ENCODE measurements at regions not wholly inside any gene's neighbourhood (a gene's known extent, or its start where the extent isn't known, plus 50 kb on each side); places are given as distances from the start of the nearest gene placed in this dataset.
"Not testable (repeated sequence)": the region's sequence is repeated elsewhere in the genome, so short reads cannot be mapped to it uniquely, and the experiment has no call there.

GRCh38 chr18:46239549-46239948 lies 135.4 kb downstream of the HAUS1 start:
- no peaks in the 10 kb centered on the region for H3K9me2 ChIP-seq (replicated peaks; ENCODE audit: insufficient read depth, low read length)
- no peaks in the 10 kb centered on the region for H4K20me1 ChIP-seq (ENCODE audit: insufficient read depth, low read length)

GRCh38 chr18:46239998-46240397 lies 135.8 kb downstream of the HAUS1 start:
- DNase-seq = no peak
- Histone ChIP-seq H3K79me2 (ENCODE audit: low read length) (peaks cover 80% of the 10 kb centered on the region), H3K36me3 (replicated peaks; ENCODE audit: insufficient read depth, low read length) (no peaks in the 10 kb centered on the region), H3K27me3 (replicated peaks; ENCODE audit: insufficient read depth, low read length) (no peaks in the 10 kb centered on the region), H3K9ac (ENCODE audit: low read length) (no peak overlapping the region), H3K4me3 (ENCODE audit: low read length) (no peak overlapping the region), H2AFZ (ENCODE audit: low read length) (no peak overlapping the region), H3K9me2 (replicated peaks; ENCODE audit: insufficient read depth, low read length) (no peaks in the 10 kb centered on the region), H3K4me1 (ENCODE audit: low read length) (no peaks in the 10 kb centered on the region), H4K20me1 (ENCODE audit: insufficient read depth, low read length) (no peaks in the 10 kb centered on the region), H3K27ac (ENCODE audit: low read length) (no peak overlapping the region), H3K9me3 (replicated peaks; ENCODE audit: insufficient read depth, low read length) (no peaks in the 10 kb centered on the region), H3K4me2 (ENCODE audit: low read depth, low read length) (no peak overlapping the region), H3F3A (ENCODE audit: insufficient read depth, low read length) (no peaks in the 10 kb centered on the region)
- TF ChIP-seq, protein P1, sequence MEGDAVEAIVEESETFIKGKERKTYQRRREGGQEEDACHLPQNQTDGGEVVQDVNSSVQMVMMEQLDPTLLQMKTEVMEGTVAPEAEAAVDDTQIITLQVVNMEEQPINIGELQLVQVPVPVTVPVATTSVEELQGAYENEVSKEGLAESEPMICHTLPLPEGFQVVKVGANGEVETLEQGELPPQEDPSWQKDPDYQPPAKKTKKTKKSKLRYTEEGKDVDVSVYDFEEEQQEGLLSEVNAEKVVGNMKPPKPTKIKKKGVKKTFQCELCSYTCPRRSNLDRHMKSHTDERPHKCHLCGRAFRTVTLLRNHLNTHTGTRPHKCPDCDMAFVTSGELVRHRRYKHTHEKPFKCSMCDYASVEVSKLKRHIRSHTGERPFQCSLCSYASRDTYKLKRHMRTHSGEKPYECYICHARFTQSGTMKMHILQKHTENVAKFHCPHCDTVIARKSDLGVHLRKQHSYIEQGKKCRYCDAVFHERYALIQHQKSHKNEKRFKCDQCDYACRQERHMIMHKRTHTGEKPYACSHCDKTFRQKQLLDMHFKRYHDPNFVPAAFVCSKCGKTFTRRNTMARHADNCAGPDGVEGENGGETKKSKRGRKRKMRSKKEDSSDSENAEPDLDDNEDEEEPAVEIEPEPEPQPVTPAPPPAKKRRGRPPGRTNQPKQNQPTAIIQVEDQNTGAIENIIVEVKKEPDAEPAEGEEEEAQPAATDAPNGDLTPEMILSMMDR (IDR thresholded peaks at IDR 0.05; ENCODE audit: low read length) = no peak
- no peak for TF ChIP-seq EZH2 (optimal IDR thresholded peaks at IDR 0.05; ENCODE audit: low read depth, low read length)
- no peak for TF ChIP-seq EZH2phosphoT487 (IDR thresholded peaks at IDR 0.05; ENCODE audit: low read length)

More at GRCh38 chr18:46239549-46239948, 135.4 kb downstream of the HAUS1 start:
- Histone ChIP-seq H3K27ac (ENCODE audit: low read length) (no peak overlapping the region), H3K4me1 (ENCODE audit: low read length) (no peaks in the 10 kb centered on the region), H3K9ac (ENCODE audit: low read length) (no peak overlapping the region), H3F3A (ENCODE audit: insufficient read depth, low read length) (no peaks in the 10 kb centered on the region), H3K27me3 (replicated peaks; ENCODE audit: insufficient read depth, low read length) (no peaks in the 10 kb centered on the region), H2AFZ (ENCODE audit: low read length) (no peak overlapping the region), H3K9me3 (replicated peaks; ENCODE audit: insufficient read depth, low read length) (no peaks in the 10 kb centered on the region), H3K79me2 (ENCODE audit: low read length) (peaks cover 80% of the 10 kb centered on the region), H3K4me3 (ENCODE audit: low read length) (no peak overlapping the region), H3K4me2 (ENCODE audit: low read depth, low read length) (no peak overlapping the region), H3K36me3 (replicated peaks; ENCODE audit: insufficient read depth, low read length) (no peaks in the 10 kb centered on the region)
- DNase-seq = no peak
- TF ChIP-seq EZH2 (optimal IDR thresholded peaks at IDR 0.05; ENCODE audit: low read depth, low read length) = no peak
- TF ChIP-seq, protein P1 (IDR thresholded peaks at IDR 0.05; ENCODE audit: low read length) = no peak
- TF ChIP-seq EZH2phosphoT487 (IDR thresholded peaks at IDR 0.05; ENCODE audit: low read length) = no peak

DNA sequence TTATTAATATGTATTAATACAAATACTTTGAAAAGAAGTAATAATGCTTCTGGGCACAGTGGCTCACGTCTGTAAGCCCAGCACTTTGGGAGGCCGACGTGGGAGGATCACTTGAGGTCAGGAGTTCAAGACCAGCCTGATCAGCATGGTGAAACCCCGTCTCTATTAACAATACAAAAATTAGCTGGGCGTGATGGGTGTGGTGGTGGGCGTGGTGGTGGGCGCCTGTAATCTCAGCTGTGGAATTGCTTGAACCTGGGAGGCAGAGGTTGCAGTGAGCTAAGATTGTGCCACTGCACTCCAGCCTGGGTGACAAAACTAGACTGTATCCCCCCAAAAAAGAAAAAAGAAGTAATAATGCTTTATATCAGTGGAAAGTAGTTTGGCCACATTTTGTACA lies 137.2 kb downstream of the HAUS1 start:
- not testable (repeated sequence) for H4K20me1 ChIP-seq (ENCODE audit: insufficient read depth, low read length); H3K4me1 ChIP-seq (ENCODE audit: low read length); H3K9me2 ChIP-seq (replicated peaks; ENCODE audit: insufficient read depth, low read length); H3F3A ChIP-seq (ENCODE audit: insufficient read depth, low read length); H2AFZ ChIP-seq (ENCODE audit: low read length); H3K4me2 ChIP-seq (ENCODE audit: low read depth, low read length); H3K27ac ChIP-seq (ENCODE audit: low read length); H3K36me3 ChIP-seq (replicated peaks; ENCODE audit: insufficient read depth, low read length); H3K9ac ChIP-seq (ENCODE audit: low read length); H3K4me3 ChIP-seq (ENCODE audit: low read length); DNase-seq; H3K9me3 ChIP-seq (replicated peaks; ENCODE audit: insufficient read depth, low read length); H3K27me3 ChIP-seq (replicated peaks; ENCODE audit: insufficient read depth, low read length)
- peaks cover 81% of the 10 kb centered on the region for H3K79me2 ChIP-seq (ENCODE audit: low read length)

DNA sequence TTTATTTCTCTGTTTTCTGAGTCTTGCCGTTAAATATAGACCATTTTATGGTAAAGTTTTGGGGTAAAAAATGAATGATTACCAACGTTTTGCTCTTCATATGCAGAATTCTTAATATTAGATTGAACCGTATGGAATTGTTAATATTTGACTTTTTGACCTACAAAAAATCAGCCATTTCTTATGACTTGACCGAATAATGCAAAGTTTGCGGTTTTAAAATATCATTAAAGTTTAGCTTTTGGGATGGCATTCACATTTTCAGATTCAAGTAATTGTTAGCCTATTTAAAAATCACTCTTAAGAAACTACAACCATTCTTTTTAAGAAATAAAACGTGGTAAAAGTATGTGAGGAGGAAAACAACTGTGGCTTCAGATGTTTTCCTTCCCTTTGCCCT lies 138.0 kb downstream of the HAUS1 start:
- H3K9me3 ChIP-seq (replicated peaks; ENCODE audit: insufficient read depth, low read length) = no peaks in the 10 kb centered on the region
- TF ChIP-seq EZH2phosphoT487 (IDR thresholded peaks at IDR 0.05; ENCODE audit: low read length) (no peak), EZH2 (optimal IDR thresholded peaks at IDR 0.05; ENCODE audit: low read depth, low read length) (no peak)
- TF ChIP-seq, protein P1 (IDR thresholded peaks at IDR 0.05; ENCODE audit: low read length) = no peak
- H2AFZ ChIP-seq (ENCODE audit: low read length) = no peak overlapping the region
- H3K36me3 ChIP-seq (replicated peaks; ENCODE audit: insufficient read depth, low read length) = no peaks in the 10 kb centered on the region
- no peak overlapping the region for H3K27ac ChIP-seq (ENCODE audit: low read length)
- H3K9me2 ChIP-seq (replicated peaks; ENCODE audit: insufficient read depth, low read length) = no peaks in the 10 kb centered on the region
- H3K79me2 ChIP-seq (ENCODE audit: low read length) = peaks cover 86% of the 10 kb centered on the region
- no peaks in the 10 kb centered on the region for H4K20me1 ChIP-seq (ENCODE audit: insufficient read depth, low read length)
- H3K27me3 ChIP-seq (replicated peaks; ENCODE audit: insufficient read depth, low read length) = no peaks in the 10 kb centered on the region
- H3K9ac ChIP-seq (ENCODE audit: low read length) = no peak overlapping the region
- H3K4me1 ChIP-seq (ENCODE audit: low read length) = no peaks in the 10 kb centered on the region
- 0 out of 2 replicates have a peak, but pooled peaks cover 3% of the 10 kb centered on the region for H3F3A ChIP-seq (ENCODE audit: insufficient read depth, low read length)
- no peak overlapping the region for H3K4me2 ChIP-seq (ENCODE audit: low read depth, low read length)
- DNase-seq = no peak
- H3K4me3 ChIP-seq (ENCODE audit: low read length) = no peak overlapping the region

All from MM.1S (cell line).